HCT116 (cell line): ENCODE measurements at regions not wholly inside any gene's neighbourhood (a gene's known extent, or its start where the extent isn't known, plus 50 kb on each side); places are given as distances from the start of the nearest gene placed in this dataset.

Experiments used
- EZH2 ChIP-seq: fragments of 200-600 bp; sonication (generic); IDR thresholded peaks from 2 replicates; pipeline ENCODE4 v1.6.1; 2017; ENCODE audit warnings: antibody characterized with exemption, mixed run types
- EZH2phosphoT487 ChIP-seq: fragments of 200-600 bp; IDR thresholded peaks from 2 replicates; pipeline ENCODE4 v1.6.1; 2018; ENCODE audit warnings: antibody characterized with exemption, borderline replicate concordance
- POLR2A ChIP-seq: IDR thresholded peaks from 2 replicates; pipeline ENCODE4 v1.7.0; 2011; ENCODE audit warnings: borderline replicate concordance; ENCODE audit not compliant: insufficient read depth, insufficient read length; ENCODE audit errors: extremely low read depth
- POLR2AphosphoS5 ChIP-seq: IDR thresholded peaks from 2 replicates; pipeline ENCODE4 v1.6.1; 2011; ENCODE audit warnings: mild to moderate bottlenecking, low read depth, low read length, moderate library complexity
- RAD21 ChIP-seq: IDR thresholded peaks from 2 replicates; pipeline ENCODE4 v1.6.1; 2012; ENCODE audit warnings: low read depth, mild to moderate bottlenecking
- SIN3A ChIP-seq: IDR thresholded peaks from 2 replicates; pipeline ENCODE4 v1.6.1; 2012; ENCODE audit warnings: low read depth
- SRF ChIP-seq: IDR thresholded peaks from 2 replicates; pipeline ENCODE4 v1.6.1; 2012; ENCODE audit warnings: low read depth
- YY1 ChIP-seq: IDR thresholded peaks from 2 replicates; pipeline ENCODE4 v1.6.1; 2011; ENCODE audit warnings: low read length, low read depth, moderate library complexity, mild to moderate bottlenecking; ENCODE audit not compliant: insufficient replicate concordance; ENCODE audit errors: extremely low read depth
- ZNF274 ChIP-seq: fragments of 200-500 bp; sonication (Bioruptor generic); IDR thresholded peaks from 2 replicates; pipeline ENCODE4 v1.6.1; 2014; ENCODE audit warnings: mild to moderate bottlenecking, low read depth, low read length, inconsistent platforms
- TF ChIP-seq, protein P1 (sequence below), 3 experiments: fragments of 200-600 bp in 1 of 3; sonication (generic) in 1 of 3; IDR thresholded peaks in 2 of 3; conservative IDR thresholded peaks in 1 of 3; 2 replicates each; pipeline ENCODE4 v1.5.1; 2012 to 2017; ENCODE audit warnings: low read depth in 2 of 3, low read length in 2 of 3, antibody characterized with exemption in 1 of 3, borderline replicate concordance in 1 of 3, control low read depth in 1 of 3, mild to moderate bottlenecking in 1 of 3, mixed read lengths in 1 of 3, mixed run types in 1 of 3, moderate library complexity in 1 of 3; ENCODE audit not compliant: insufficient read depth in 1 of 3
- TF ChIP-seq, protein P2 (sequence below): IDR thresholded peaks from 2 replicates; pipeline ENCODE4 v1.6.1; 2012; ENCODE audit warnings: low read depth

DNA sequence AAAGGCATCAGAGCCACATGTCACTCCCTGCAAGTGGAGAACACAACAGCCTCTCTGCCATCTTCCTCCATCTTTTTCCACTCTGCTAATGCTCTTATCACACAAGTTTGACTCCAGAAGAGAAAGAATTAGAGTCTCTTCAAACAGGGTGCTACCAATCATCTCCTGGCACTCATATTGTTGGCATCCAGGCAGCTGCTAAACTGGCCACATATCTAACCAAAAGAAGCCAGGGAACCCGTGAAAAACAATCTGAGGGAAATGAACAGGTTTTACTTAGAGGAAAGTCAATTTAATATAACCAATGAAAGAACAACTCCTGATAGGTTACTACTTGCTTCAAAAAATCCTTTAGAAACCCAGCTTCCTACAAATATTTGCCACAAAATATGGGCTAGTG, 117.2 kb downstream of the SLC25A46 start:
- no peak for TF ChIP-seq SIN3A
- TF ChIP-seq SRF: no peak
- no peak for TF ChIP-seq POLR2A
- TF ChIP-seq EZH2: no peak
- no peak for TF ChIP-seq POLR2AphosphoS5
- TF ChIP-seq RAD21: no peak
- TF ChIP-seq, protein P1, sequence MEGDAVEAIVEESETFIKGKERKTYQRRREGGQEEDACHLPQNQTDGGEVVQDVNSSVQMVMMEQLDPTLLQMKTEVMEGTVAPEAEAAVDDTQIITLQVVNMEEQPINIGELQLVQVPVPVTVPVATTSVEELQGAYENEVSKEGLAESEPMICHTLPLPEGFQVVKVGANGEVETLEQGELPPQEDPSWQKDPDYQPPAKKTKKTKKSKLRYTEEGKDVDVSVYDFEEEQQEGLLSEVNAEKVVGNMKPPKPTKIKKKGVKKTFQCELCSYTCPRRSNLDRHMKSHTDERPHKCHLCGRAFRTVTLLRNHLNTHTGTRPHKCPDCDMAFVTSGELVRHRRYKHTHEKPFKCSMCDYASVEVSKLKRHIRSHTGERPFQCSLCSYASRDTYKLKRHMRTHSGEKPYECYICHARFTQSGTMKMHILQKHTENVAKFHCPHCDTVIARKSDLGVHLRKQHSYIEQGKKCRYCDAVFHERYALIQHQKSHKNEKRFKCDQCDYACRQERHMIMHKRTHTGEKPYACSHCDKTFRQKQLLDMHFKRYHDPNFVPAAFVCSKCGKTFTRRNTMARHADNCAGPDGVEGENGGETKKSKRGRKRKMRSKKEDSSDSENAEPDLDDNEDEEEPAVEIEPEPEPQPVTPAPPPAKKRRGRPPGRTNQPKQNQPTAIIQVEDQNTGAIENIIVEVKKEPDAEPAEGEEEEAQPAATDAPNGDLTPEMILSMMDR (IDR thresholded peaks at IDR 0.05 in 2 of 3, conservative IDR thresholded peaks at IDR 0.05 in 1 of 3; ENCODE audit: borderline replicate concordance in 1 of 3, insufficient read depth in 1 of 3, low read depth in 2 of 3, low read length in 2 of 3): no peak
- TF ChIP-seq, protein P2, sequence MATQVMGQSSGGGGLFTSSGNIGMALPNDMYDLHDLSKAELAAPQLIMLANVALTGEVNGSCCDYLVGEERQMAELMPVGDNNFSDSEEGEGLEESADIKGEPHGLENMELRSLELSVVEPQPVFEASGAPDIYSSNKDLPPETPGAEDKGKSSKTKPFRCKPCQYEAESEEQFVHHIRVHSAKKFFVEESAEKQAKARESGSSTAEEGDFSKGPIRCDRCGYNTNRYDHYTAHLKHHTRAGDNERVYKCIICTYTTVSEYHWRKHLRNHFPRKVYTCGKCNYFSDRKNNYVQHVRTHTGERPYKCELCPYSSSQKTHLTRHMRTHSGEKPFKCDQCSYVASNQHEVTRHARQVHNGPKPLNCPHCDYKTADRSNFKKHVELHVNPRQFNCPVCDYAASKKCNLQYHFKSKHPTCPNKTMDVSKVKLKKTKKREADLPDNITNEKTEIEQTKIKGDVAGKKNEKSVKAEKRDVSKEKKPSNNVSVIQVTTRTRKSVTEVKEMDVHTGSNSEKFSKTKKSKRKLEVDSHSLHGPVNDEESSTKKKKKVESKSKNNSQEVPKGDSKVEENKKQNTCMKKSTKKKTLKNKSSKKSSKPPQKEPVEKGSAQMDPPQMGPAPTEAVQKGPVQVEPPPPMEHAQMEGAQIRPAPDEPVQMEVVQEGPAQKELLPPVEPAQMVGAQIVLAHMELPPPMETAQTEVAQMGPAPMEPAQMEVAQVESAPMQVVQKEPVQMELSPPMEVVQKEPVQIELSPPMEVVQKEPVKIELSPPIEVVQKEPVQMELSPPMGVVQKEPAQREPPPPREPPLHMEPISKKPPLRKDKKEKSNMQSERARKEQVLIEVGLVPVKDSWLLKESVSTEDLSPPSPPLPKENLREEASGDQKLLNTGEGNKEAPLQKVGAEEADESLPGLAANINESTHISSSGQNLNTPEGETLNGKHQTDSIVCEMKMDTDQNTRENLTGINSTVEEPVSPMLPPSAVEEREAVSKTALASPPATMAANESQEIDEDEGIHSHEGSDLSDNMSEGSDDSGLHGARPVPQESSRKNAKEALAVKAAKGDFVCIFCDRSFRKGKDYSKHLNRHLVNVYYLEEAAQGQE: no peak
- TF ChIP-seq ZNF274: no peak
- TF ChIP-seq EZH2phosphoT487: no peak
- TF ChIP-seq YY1: no peak
